ENCODE measurements at regions not wholly inside any gene's neighbourhood (a gene's known extent, or its start where the extent isn't known, plus 50 kb on each side); places are given as distances from the start of the nearest gene placed in this dataset.

- TF ChIP-seq POLR2AphosphoS5 (IDR thresholded peaks at IDR 0.05) (no peak), POLR2A (IDR thresholded peaks at IDR 0.05) (no peak), EP300 (IDR thresholded peaks at IDR 0.05; ENCODE audit: low read depth) (no peak), CTCF (IDR thresholded peaks at IDR 0.05) (no peak)
- Histone ChIP-seq H3K36me3 (no peaks in the 10 kb centered on the region), H3K4me1 (no peaks in the 10 kb centered on the region), H3K27ac (no peak overlapping the region), H3K27me3 (no peaks in the 10 kb centered on the region), H3K4me3 (no peak overlapping the region), H3K9me3 (no peaks in the 10 kb centered on the region)
- intact Hi-C loops (cut with DNase I; ENCODE audit: low total_unique reads), result no loop called here
- in situ Hi-C loops (cut with MboI; ENCODE audit: low pct_ligation_motif_present in 1 of 4, low pct_unique_long_range_greater_than_20kb in 1 of 4, low sequenced_read_pairs in 3 of 4), result no loop called here
- DNase-seq, result no peak
- WGBS, 2 donors (ENCODE audit: low coverage in 1 of 2), result 57 to 92% methylated on average over 2 of the region's 2 CpGs
Observed at GRCh38 chr11:95547186-95547585, 242.4 kb downstream of the FAM76B start.

- Histone ChIP-seq H3K4me3 (no peak overlapping the region), H3K27me3 (no peaks in the 10 kb centered on the region), H3K27ac (no peak overlapping the region), H3K9me3 (no peaks in the 10 kb centered on the region), H3K36me3 (no peaks in the 10 kb centered on the region), H3K4me1 (no peaks in the 10 kb centered on the region)
- DNase-seq, result no peak
- intact Hi-C loops (cut with DNase I; ENCODE audit: low total_unique reads) (no loop called here), in situ Hi-C loops (cut with MboI; ENCODE audit: low pct_ligation_motif_present in 1 of 4, low pct_unique_long_range_greater_than_20kb in 1 of 4, low sequenced_read_pairs in 3 of 4) (no loop called here)
- no peak for TF ChIP-seq CTCF (IDR thresholded peaks at IDR 0.05)
- no peak for TF ChIP-seq POLR2AphosphoS5 (IDR thresholded peaks at IDR 0.05)
- no peak for TF ChIP-seq EP300 (IDR thresholded peaks at IDR 0.05; ENCODE audit: low read depth)
- no peak for TF ChIP-seq POLR2A (IDR thresholded peaks at IDR 0.05)
- 73 to 80% methylated on average over 6 to 9 of the region's 9 CpGs for WGBS, 2 donors (ENCODE audit: low coverage in 1 of 2)
Observed at GRCh38 chr11:95545116-95545875, 244.3 kb downstream of the FAM76B start.

DNA sequence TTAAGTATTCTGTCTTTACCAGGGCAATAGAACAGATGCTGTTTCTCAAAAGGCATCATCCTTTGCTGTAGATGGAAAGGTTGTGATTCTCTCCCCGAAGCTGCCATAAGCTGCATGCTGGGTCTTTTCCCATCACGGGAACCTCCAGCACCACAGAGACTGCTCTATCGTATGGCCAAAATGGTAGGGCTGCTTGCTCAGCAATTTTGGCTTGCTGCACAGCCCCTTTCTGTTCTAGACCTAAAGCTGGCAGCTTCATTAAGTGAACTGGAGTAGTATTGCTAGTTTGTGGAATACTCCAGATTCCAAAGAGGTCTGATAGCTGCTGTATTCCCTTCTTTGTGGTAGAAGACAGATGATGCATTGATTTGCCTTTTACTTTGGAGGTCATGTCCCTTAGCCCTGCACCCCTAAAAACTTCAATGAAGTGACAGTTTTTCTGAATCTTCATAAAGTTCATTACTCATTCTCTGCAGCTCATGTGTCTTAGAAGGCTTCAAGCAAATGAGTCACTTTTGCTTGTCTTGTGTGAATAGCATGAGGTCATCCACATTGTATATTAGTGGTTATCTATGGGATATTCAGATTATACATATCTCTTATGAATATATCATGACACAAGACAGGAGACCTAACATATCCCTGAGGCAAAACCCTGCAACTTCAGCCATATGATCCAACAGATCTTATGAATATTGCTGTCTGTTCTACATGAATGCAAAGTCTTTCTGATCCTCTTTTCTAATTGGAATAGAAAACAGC is 245.3 kb downstream of the FAM76B start:
- H3K4me1 ChIP-seq, result no peaks in the 10 kb centered on the region
- intact Hi-C loops (cut with DNase I; ENCODE audit: low total_unique reads), result no loop called here
- H3K27ac ChIP-seq, result no peak overlapping the region
- H3K27me3 ChIP-seq, result no peaks in the 10 kb centered on the region
- in situ Hi-C loops (cut with MboI; ENCODE audit: low pct_ligation_motif_present in 1 of 4, low pct_unique_long_range_greater_than_20kb in 1 of 4, low sequenced_read_pairs in 3 of 4), result no loop called here
- 93% methylated on average over 3 of the region's 3 CpGs; no CpG with 5 or more reads in 1 of the 2 donors for WGBS, 2 donors (ENCODE audit: low coverage in 1 of 2)
- no peak for DNase-seq
- H3K36me3 ChIP-seq, result no peaks in the 10 kb centered on the region
- H3K4me3 ChIP-seq, result no peak overlapping the region
- no peaks in the 10 kb centered on the region for H3K9me3 ChIP-seq
- TF ChIP-seq POLR2A (IDR thresholded peaks at IDR 0.05), result no peak
- no peak for TF ChIP-seq CTCF (IDR thresholded peaks at IDR 0.05)
- TF ChIP-seq EP300 (IDR thresholded peaks at IDR 0.05; ENCODE audit: low read depth), result no peak
- no peak for TF ChIP-seq POLR2AphosphoS5 (IDR thresholded peaks at IDR 0.05)

- no peaks in the 10 kb centered on the region for H3K27me3 ChIP-seq
- intact Hi-C loops (cut with DNase I; ENCODE audit: low total_unique reads), result no loop called here
- H3K36me3 ChIP-seq, result no peaks in the 10 kb centered on the region
- WGBS, 2 donors (ENCODE audit: low coverage in 1 of 2), result 92% methylated on average over 2 of the region's 2 CpGs; no CpG with 5 or more reads in 1 of the 2 donors
- in situ Hi-C loops (cut with MboI; ENCODE audit: low pct_ligation_motif_present in 1 of 4, low pct_unique_long_range_greater_than_20kb in 1 of 4, low sequenced_read_pairs in 3 of 4), result no loop called here
- no peak overlapping the region for H3K4me3 ChIP-seq
- H3K4me1 ChIP-seq, result no peaks in the 10 kb centered on the region
- no peak for TF ChIP-seq CTCF (IDR thresholded peaks at IDR 0.05)
- no peak for TF ChIP-seq POLR2AphosphoS5 (IDR thresholded peaks at IDR 0.05)
- no peak for TF ChIP-seq EP300 (IDR thresholded peaks at IDR 0.05; ENCODE audit: low read depth)
- TF ChIP-seq POLR2A (IDR thresholded peaks at IDR 0.05), result no peak
- DNase-seq, result no peak
- no peaks in the 10 kb centered on the region for H3K9me3 ChIP-seq
- H3K27ac ChIP-seq, result no peak overlapping the region
Observed at GRCh38 chr11:95542868-95543551, 246.6 kb downstream of the FAM76B start.

All from transverse colon (tissue), 4 donors.